Inflammatory macrophage (primary cell): ENCODE measurements at regions not wholly inside any gene's neighbourhood (a gene's known extent, or its start where the extent isn't known, plus 50 kb on each side); places are given as distances from the start of the nearest gene placed in this dataset.

Experiments
- DNase-seq, 2 donors: peaks; one replicate each; pipeline ENCODE4 v3.0.0-alpha.2; 2020 to 2022

- DNase-seq: no peak
Measured at GRCh38 chr22:48942698-48943566, 884.7 kb downstream of the BRD1 start.

- no peak for DNase-seq
Measured at GRCh38 chr22:48941903-48942575, 885.6 kb downstream of the BRD1 start.

GRCh38 chr22:48941033-48941902 lies 886.4 kb downstream of the BRD1 start:
- no peak for DNase-seq

- DNase-seq: no peak
Measured at GRCh38 chr22:48940266-48941032, 887.2 kb downstream of the BRD1 start.

GRCh38 chr22:48939441-48940265 lies 888.0 kb downstream of the BRD1 start:
- no peak for DNase-seq

- no peak for DNase-seq
Measured at GRCh38 chr22:48938741-48939140, 888.9 kb downstream of the BRD1 start.

- no peak for DNase-seq
Measured at GRCh38 chr22:48937032-48937639, 890.5 kb downstream of the BRD1 start.

GRCh38 chr22:48936391-48936790 lies 891.3 kb downstream of the BRD1 start:
- no peak for DNase-seq

GRCh38 chr22:48934446-48934845 lies 893.2 kb downstream of the BRD1 start:
- DNase-seq: no peak

GRCh38 chr22:48931452-48931851 lies 896.2 kb downstream of the BRD1 start:
- DNase-seq: no peak

- no peak for DNase-seq
Measured at GRCh38 chr22:48929276-48929790, 898.3 kb downstream of the BRD1 start.

- DNase-seq: no peak
Measured at GRCh38 chr22:48927591-48927990, 900.1 kb downstream of the BRD1 start.

- DNase-seq: no peak
Measured at GRCh38 chr22:48926643-48927042, 901.0 kb downstream of the BRD1 start.

- no peak for DNase-seq
Measured at GRCh38 chr22:48926136-48926535, 901.5 kb downstream of the BRD1 start.

- DNase-seq: no peak
Measured at GRCh38 chr22:48925450-48925849, 902.2 kb downstream of the BRD1 start.

GRCh38 chr22:48923996-48924395 lies 903.7 kb downstream of the BRD1 start:
- no peak for DNase-seq

GRCh38 chr22:48923165-48923865 lies 904.4 kb downstream of the BRD1 start:
- no peak for DNase-seq

GRCh38 chr22:48921411-48921903 lies 906.2 kb downstream of the BRD1 start:
- DNase-seq: no peak

GRCh38 chr22:48920776-48921241 lies 906.9 kb downstream of the BRD1 start:
- DNase-seq: no peak
